GM18867 (cell line): ENCODE measurements at regions not wholly inside any gene's neighbourhood (a gene's known extent, or its start where the extent isn't known, plus 50 kb on each side); places are given as distances from the start of the nearest gene placed in this dataset.
A peak's percentile ranks its signal among the peaks of the same experiment; 100 is the strongest.

Experiments used
- ATAC-seq: cut with Tn5 transposase; IDR thresholded peaks from one replicate; pipeline ENCODE4 v1.9.1; 2021; ENCODE audit warnings: mild to moderate bottlenecking, moderate library complexity; ENCODE audit not compliant: unreplicated experiment

DNA sequence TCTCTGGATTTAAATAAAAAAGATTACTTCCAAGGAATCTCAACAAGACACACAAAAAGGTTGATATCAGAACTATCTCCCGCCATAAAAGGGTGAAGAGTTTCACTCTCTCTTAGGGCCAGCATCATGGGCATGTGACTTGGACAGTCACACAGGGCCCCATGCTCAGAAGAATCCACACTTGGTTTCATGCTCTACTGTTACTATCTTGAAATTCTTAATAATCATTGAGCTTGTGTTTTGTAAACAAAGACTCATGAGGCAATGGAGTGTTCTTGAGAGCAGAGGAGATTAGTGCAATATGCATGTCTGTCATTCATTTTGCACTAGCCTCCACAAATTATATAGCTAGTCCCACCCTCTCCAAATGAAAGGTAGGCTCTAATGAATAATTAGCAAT is 58.4 kb downstream of the HMHB1 start:
- ATAC-seq: no peak

GRCh38 chr5:143870871-143871632 is 59.1 kb downstream of the HMHB1 start:
- no peak for ATAC-seq

DNA sequence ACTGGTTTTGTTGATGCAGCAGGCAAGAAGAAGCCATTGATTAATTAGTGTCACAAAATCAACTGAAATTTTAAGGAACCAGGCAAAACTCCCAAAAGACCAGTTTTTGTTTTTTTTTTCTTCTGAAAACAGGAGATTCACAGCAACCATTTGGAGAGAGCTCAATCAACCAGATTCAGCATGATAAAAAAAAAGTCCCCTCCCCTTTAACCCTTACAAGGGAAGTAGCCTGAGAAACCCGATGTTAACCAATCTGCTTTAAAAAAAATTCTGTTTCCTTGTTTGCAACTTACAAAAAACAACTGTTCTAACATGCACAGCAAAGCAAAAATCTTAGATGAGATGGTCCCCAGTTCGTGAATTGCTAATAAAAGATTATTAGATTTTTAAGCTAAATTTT is 59.7 kb downstream of the HMHB1 start:
- ATAC-seq: no peak

- peak; percentile 83 for ATAC-seq
Observed at GRCh38 chr5:143874312-143874711, 62.4 kb downstream of the HMHB1 start.

GRCh38 chr5:143877196-143877595 is 65.2 kb downstream of the HMHB1 start:
- ATAC-seq: no peak

DNA sequence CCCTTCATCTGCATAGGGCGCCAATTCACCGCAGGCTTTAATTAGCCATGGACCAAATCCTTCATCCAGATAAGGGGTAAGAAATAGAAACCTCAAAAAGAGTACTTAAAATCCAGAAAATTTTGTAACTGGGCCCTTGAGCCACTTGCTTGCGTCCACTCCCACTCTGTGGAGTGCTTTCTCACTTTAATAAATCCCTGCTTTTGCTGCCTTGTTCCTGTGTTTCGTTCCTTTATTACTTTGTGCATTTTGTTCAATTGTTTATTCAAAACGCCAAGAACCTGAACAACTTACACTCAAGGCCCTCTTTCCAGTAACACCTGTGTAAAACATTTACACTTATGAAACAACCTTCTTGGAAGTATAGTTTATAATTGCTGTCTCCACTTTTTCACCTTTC is 66.5 kb downstream of the HMHB1 start:
- ATAC-seq: no peak

DNA sequence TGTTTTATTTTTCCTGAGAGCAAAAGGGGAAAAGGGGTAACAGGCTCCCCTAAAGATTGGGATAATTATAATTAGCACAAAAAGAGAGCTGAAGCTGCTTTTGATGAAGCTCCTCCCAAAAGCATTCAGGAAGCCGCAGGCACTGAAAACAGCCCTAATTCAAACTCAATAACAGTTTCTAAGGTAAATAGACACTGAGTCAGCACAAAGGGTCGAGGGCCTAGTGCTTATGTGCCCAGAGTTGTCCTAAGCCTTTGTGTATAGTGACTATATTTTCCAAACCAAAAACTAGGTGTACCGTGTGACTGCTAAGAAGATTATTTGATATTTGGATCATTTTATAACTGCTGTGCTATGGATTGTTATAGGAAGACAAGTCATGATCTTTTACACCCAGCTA is 67.7 kb downstream of the HMHB1 start:
- no peak for ATAC-seq

DNA sequence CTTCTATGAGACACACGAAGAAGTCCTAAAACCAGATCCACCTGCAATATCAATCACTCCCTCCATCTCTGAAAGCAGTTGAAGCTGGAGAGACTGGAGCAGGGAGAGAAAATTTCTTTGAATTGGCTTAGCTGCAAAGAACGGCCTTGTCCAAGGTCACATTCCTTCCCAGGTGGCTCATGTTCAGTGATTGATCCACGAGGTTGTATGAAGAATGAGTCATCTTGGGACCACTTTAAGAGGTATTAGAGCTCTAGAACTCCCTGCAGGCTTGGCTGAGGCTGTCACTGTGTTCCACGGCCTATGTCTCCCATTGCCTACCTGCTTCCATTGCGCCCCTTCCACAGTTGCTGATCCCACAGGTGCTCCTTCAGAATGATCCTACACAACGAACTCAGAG is 68.2 kb downstream of the HMHB1 start:
- no peak for ATAC-seq

- no peak for ATAC-seq
Observed at GRCh38 chr5:143882520-143882919, 70.6 kb downstream of the HMHB1 start.

DNA sequence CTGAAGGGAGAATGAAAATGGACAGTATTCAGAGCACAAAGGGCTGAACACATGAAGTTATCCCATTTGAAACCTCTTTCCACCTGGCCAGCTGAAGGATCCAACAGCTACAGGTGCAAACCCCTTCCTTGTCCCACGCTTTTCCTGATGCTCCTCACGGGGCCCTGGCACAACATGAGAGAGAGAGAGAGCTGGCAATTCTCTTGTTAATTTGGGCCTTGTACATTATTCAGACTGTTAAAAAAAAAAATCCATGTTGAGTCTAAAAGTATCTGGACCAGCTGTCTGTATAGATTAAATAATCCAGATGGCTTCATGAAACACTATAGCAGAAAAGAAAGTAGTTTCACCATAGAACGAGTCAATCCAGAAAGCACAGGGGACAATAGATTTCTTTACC is 74.1 kb downstream of the HMHB1 start:
- ATAC-seq: no peak

GRCh38 chr5:143886651-143887638 is 75.0 kb downstream of the HMHB1 start:
- no peak for ATAC-seq

DNA sequence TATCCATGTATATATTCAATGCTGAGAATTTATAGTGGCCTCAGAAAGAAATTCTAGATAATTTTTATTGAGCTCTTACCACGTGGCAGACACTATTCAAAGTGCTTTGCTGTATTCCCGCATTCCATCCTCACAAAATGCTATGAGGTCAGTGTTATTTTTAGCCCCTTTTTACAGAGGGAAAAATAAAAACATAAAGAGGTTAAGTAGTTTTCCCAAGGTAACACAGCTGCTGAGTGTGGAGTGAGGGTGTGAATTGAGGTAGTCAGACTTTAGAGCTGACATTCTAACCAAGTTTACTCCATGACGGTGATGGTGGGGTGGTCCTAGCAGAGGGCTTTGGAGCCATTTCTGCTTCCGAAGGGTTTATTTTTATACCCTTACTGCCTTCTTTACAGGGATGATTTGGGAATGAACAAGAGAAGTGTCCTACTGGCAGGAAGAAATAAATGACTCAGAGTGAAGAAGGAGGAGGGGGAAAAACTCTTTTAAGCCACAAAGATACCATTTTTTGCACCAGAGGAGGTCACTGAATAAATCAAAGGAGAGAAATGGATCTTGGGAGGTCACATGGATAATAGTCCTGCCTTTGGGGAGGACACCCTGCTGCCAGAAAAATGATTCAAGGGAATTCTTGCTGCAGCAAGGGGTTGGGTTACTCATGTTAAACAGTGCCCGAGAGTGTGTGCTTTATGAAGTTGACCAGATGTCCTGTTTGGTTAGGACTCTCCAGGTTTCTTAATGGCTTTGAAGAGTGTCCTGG is 76.1 kb downstream of the HMHB1 start:
- ATAC-seq: no peak

GRCh38 chr5:143888912-143889311 is 77.0 kb downstream of the HMHB1 start:
- ATAC-seq: no peak

DNA sequence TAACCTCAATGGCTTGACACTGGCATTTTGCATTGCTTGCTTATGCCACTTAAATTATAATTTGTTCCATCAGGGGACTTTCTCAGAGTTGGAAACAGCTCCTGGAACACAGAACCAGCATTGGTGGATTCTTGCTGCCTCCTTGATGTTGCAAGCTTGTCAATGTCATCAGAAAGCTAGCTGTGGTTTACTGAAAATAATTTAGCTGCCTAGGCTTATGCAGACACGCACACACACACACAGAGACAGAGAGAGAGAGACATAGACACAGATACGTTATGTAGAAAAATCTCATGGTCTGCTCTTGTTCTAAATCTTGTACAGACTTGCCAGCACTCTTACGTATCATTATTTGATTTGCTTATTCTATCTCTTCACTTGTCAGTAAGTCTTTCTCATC is 78.0 kb downstream of the HMHB1 start:
- no peak for ATAC-seq

- ATAC-seq: no peak
Observed at GRCh38 chr5:143890487-143890886, 78.5 kb downstream of the HMHB1 start.

DNA sequence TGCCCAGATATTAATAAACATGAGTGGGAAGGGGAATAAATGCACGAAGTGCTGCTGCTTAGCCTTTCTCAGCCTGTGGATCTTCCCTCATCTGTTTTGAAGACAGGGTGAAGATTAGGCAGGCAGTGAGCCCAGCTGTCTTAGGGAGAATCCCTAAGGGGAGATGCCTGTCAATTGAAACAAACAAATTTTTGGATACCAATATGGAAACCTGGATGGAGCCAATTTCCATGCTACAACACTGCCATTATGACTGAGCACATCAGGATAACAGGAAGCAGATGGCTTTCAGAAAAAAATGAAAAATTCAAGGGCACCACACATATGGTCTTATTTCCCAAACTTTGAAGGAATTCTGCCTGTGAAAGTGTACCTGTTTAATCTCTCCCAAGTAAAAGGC is 80.3 kb downstream of the HMHB1 start:
- no peak for ATAC-seq

GRCh38 chr5:143892908-143893307 is 80.9 kb downstream of the HMHB1 start:
- no peak for ATAC-seq

DNA sequence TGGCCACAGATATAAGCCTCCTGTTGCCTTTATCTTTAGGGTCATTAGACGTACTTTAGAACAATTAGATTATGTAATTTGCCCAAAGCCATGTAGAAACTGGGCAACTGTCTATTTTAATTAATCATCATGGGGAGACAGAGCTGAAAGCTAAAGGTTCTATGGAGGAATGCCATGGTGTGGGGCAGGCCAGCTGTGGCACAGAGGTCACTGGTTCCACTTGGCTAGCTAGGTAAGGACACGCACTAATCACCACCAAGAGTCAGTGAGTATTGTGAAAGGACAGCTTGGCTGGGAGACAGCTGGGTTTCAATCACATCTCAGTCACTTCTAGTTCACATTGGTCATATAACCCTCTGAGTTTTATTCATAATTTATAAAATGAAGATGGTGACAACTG is 81.7 kb downstream of the HMHB1 start:
- no peak for ATAC-seq

- no peak for ATAC-seq
Observed at GRCh38 chr5:143896516-143896915, 84.6 kb downstream of the HMHB1 start.

DNA sequence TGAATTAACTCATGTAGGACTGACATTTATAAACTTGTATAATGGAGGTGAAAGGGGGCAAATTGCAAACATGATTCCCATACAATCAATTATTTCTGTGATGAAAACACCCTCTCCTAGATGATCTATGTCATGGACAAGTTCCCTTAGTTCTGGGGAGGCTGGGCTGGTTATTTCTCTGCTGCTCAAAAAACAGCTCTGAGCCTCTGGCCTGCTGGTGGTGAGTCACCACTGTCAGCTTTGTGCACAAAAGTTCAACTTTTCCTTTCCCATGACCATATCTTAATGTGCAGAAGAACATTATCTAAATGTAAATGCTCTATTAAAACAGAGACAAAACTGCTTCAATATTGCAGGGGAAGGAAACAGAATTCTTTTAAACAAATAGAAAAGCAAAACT is 85.0 kb downstream of the HMHB1 start:
- no peak for ATAC-seq

- no peak for ATAC-seq
Observed at GRCh38 chr5:143898381-143898780, 86.4 kb downstream of the HMHB1 start.
